ENCODE measurements at regions not wholly inside any gene's neighbourhood (a gene's known extent, or its start where the extent isn't known, plus 50 kb on each side); places are given as distances from the start of the nearest gene placed in this dataset.

GRCh38 chr9:92170848-92171247 is 55.6 kb upstream of the SPTLC1 start:
- Histone ChIP-seq H3K9me3 (ENCODE audit: insufficient read depth, low read depth, low read length) (peaks cover 19% of the 10 kb centered on the region), H3K36me3 (ENCODE audit: control insufficient read depth in 1 of 2, insufficient read depth in 2 of 2, low read length in 2 of 2) (no peaks in the 10 kb centered on the region), H2AFZ (ENCODE audit: insufficient read depth, low read length, poor library complexity) (no peak overlapping the region), H3K79me2 (ENCODE audit: control insufficient read depth, insufficient read depth, low read length, poor library complexity) (no peaks in the 10 kb centered on the region), H2AK5ac (ENCODE audit: low read length) (no peak overlapping the region), H3K4me1 (ENCODE audit: control insufficient read depth in 1 of 2, insufficient read depth in 2 of 2, low read length in 2 of 2) (peaks cover 0 to 3% of the 10 kb centered on the region in 2 experiments), H3K14ac (ENCODE audit: low read length) (no peak overlapping the region), H3K79me1 (ENCODE audit: low read length) (no peaks in the 10 kb centered on the region), H3K4me3 (ENCODE audit: low read depth, low read length) (no peak overlapping the region), H4K91ac (ENCODE audit: low read depth, low read length) (no peak overlapping the region), H3K23ac (ENCODE audit: low read length) (no peak overlapping the region), H2BK120ac (ENCODE audit: insufficient read depth, low read length, poor library complexity) (no peak overlapping the region), H2BK12ac (ENCODE audit: low read length) (no peak overlapping the region), H3K18ac (ENCODE audit: low read length) (no peak overlapping the region), H3K4ac (ENCODE audit: low read depth, low read length) (no peak overlapping the region), H4K8ac (ENCODE audit: low read depth, low read length) (no peak overlapping the region), H3K27me3 (ENCODE audit: insufficient read depth, low read length) (no peaks in the 10 kb centered on the region), H3K27ac (ENCODE audit: low read depth, low read length) (no peak overlapping the region), H3K4me2 (ENCODE audit: low read length) (no peak overlapping the region), H4K12ac (ENCODE audit: low read depth, low read length) (no peak overlapping the region), H2BK5ac (ENCODE audit: low read depth, low read length, poor library complexity) (no peak overlapping the region), H3K9ac (ENCODE audit: low read length) (no peak overlapping the region)
- no peak for DNase-seq
- no CpG with 5 or more reads among the region's 9 CpGs for WGBS (ENCODE audit: extremely low coverage, insufficient coverage, insufficient read length)

GRCh38 chr9:92165484-92165883 is 50.3 kb upstream of the SPTLC1 start:
- WGBS (ENCODE audit: extremely low coverage, insufficient coverage, insufficient read length) = no CpG with 5 or more reads among the region's 2 CpGs
- DNase-seq = no peak
- no peak overlapping the region for H3K23ac ChIP-seq (ENCODE audit: low read length)

More at GRCh38 chr9:92165484-92165883, 50.3 kb upstream of the SPTLC1 start:
- H4K8ac ChIP-seq (ENCODE audit: low read depth, low read length) = no peak overlapping the region
- H2BK5ac ChIP-seq (ENCODE audit: low read depth, low read length, poor library complexity) = no peak overlapping the region
- peaks cover 6 to 8% of the 10 kb centered on the region in 2 experiments for H3K4me1 ChIP-seq (ENCODE audit: control insufficient read depth in 1 of 2, insufficient read depth in 2 of 2, low read length in 2 of 2)
- peaks cover 6% of the 10 kb centered on the region for H3K9me3 ChIP-seq (ENCODE audit: insufficient read depth, low read depth, low read length)
- no peak overlapping the region for H3K14ac ChIP-seq (ENCODE audit: low read length)
- no peak overlapping the region for H4K91ac ChIP-seq (ENCODE audit: low read depth, low read length)
- H3K4me2 ChIP-seq (ENCODE audit: low read length) = no peak overlapping the region
- H3K79me2 ChIP-seq (ENCODE audit: control insufficient read depth, insufficient read depth, low read length, poor library complexity) = no peaks in the 10 kb centered on the region
- H4K12ac ChIP-seq (ENCODE audit: low read depth, low read length) = no peak overlapping the region
- peaks cover 2% of the 10 kb centered on the region for H3K79me1 ChIP-seq (ENCODE audit: low read length)
- no peak overlapping the region for H2AK5ac ChIP-seq (ENCODE audit: low read length)
- no peak overlapping the region for H3K18ac ChIP-seq (ENCODE audit: low read length)
- no peak overlapping the region for H3K9ac ChIP-seq (ENCODE audit: low read length)
- no peak overlapping the region for H2BK120ac ChIP-seq (ENCODE audit: insufficient read depth, low read length, poor library complexity)
- H3K4ac ChIP-seq (ENCODE audit: low read depth, low read length) = no peak overlapping the region
- no peaks in the 10 kb centered on the region for H3K27me3 ChIP-seq (ENCODE audit: insufficient read depth, low read length)
- H3K4me3 ChIP-seq (ENCODE audit: low read depth, low read length) = no peak overlapping the region
- H3K27ac ChIP-seq (ENCODE audit: low read depth, low read length) = no peak overlapping the region
- no peak overlapping the region for H2AFZ ChIP-seq (ENCODE audit: insufficient read depth, low read length, poor library complexity)
- H2BK12ac ChIP-seq (ENCODE audit: low read length) = peak overlapping the region; percentile 93
- H3K36me3 ChIP-seq (ENCODE audit: control insufficient read depth in 1 of 2, insufficient read depth in 2 of 2, low read length in 2 of 2) = no peaks in the 10 kb centered on the region

Data from trophoblast cell (in vitro differentiated cells and primary cell).